ENCODE measurements at regions not wholly inside any gene's neighbourhood (a gene's known extent, or its start where the extent isn't known, plus 50 kb on each side); places are given as distances from the start of the nearest gene placed in this dataset.

DNA sequence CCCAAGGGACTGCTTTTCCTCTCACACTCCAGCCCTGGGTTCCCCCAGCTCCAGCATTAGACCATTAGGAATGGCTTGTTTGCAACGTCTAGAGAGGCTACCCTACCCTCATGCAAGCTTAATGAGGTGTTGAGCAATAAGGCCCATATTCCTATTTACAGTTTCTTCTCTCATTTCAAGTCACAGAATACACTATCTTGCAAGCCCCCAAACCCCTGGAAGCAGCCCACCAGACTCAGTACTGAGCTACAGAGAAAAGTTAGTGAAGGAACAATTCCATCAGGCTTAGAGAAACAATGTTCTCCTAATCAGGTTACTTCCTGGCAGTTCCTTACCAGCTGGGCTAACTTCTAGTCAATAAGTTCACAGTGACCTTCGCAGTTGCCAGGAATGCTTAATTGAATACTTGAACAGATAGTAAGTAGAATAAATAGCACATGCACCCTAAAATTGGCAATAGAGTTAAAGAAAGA lies 606.5 kb upstream of the NOX3 start:
- DNase-seq (ENCODE audit: low read depth in 2 of 2), result no peak

- no peak for DNase-seq (ENCODE audit: low read depth in 2 of 2)
These were observed 605.8 kb upstream of the NOX3 start for GRCh38 chr6:156061465-156061864.

DNA sequence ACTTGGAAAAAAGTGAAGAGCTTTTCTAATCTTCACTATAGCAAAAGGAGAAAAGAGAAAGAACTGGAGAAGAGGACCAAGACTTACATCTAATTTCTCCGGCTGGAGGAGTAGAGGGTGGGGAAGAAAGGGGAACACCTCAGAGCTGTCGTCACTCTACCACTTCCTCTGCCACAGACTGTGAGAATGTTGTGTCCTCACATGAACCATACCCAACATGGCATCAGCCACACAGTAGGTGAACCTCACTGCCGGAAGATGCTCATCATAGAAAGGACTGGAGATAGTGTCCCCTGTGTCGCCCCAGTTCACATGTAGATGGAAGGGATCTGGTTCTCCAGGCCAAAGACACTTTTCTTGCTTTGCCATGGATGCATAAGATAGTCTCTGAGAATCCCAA lies 604.4 kb upstream of the NOX3 start:
- no peak for DNase-seq (ENCODE audit: low read depth in 2 of 2)

DNA sequence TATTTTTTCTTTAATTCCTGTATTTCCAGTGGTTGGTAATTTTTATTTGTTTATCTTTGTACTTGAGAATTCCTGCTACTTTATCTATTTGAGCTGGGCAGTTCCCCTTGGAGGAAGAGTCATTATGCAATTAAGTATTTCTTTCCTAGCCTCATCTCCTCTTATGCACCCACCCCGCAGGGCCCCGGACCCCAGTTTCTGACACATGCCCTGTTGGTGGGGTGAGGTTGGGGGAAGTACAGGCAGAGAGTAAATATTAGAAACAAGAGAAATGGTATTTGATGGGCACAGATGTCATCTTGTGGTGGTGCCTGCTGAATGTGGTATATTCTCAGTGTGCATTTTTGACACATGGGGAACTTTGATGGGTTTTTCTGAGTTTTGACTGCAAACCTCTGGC lies 602.7 kb upstream of the NOX3 start:
- DNase-seq (ENCODE audit: low read depth in 2 of 2), result no peak

- no peak for DNase-seq (ENCODE audit: low read depth in 2 of 2)
These were observed 602.2 kb upstream of the NOX3 start for GRCh38 chr6:156057869-156058268.

DNA sequence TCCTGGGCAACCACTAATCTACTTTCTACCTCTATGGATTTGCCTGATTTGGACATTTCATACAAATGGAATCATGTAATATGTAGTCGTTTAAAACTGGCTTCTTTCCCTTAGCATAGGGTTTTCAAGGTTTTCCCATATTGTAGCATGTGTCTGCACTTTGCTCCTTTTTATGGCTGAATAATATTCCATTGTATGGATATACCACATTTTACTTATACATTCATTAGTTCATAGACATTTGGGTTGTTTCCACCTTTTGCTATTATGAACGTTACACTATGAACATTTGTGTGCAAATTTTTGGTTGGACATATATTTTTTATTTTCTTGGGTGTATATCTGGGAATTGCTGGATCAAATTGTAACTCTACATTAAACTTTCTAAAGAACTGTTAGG lies 600.4 kb upstream of the NOX3 start:
- no peak for DNase-seq (ENCODE audit: low read depth in 2 of 2)

- no peak for DNase-seq (ENCODE audit: low read depth in 2 of 2)
These were observed 598.0 kb upstream of the NOX3 start for GRCh38 chr6:156053626-156054025.

DNA sequence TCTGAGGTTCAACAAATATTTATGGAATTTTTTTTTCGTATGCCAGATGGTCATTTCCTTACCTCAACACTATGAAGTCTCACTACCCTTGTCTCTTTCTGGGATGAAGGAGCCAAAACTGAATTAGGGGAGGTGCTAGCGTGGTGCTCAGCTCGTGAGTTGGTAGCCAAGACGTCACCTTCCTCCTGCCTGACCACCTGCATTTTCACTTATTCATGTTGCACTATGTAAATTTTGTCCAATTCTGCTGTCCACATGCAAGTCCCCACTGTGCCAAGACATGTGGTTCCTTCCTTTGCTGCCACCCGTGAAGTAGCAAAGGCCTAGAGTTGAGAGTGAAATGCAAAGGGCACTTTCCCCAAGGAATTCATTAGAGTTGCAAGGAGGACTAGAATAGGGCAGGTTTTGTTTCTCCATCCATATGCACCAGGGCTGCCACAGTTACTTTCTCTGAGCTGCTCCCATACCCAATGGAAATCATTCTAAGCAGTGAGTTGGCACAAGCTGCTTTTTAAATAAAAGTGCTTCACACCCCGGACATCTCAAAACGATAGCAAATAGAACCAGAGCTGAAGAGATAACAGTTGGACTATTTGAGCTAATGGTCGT lies 591.3 kb upstream of the NOX3 start:
- no peak for DNase-seq (ENCODE audit: low read depth in 2 of 2)

- DNase-seq (ENCODE audit: low read depth in 2 of 2), result no peak
These were observed 590.6 kb upstream of the NOX3 start for GRCh38 chr6:156046268-156046665.

DNA sequence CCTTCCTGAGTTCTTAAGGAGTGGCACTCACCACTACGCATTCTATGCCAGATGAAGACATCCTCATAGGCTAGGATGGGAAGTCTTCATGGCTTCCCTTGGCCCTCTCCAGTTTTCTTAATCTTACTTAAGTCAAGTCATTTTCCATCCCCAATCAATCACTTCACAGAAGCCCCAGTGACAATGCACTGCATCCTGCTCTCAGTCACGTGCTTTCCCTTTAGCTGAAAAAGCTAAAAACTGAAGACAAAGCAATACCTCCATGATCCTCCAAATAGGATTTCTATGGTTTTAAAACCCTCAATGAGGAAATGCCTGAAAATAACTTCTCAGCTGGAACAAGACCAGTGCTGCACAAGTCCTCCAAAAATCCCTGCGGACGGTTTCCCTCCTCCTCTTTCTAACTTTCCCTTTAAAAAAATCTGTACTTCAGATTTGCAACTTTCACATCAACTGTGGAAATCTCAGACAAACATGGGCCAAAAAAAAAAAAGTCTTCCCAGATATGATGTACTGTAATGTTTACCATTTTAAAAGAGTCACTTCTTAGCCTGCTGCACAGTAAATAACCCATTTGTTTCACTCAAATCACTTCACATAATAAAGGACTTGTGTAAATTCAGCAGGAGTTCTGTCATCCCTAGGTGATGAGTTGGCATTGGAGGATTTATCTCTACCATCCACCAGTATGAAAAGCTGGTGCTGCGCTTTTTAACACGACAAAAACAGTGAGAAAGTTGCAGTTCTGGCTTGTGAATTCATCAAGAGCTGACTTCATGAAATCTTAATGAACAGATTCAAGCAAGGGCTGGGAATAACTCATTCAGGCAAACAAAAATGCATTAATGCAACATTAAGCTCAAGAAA lies 590.0 kb upstream of the NOX3 start:
- DNase-seq (ENCODE audit: low read depth in 2 of 2), result no peak

DNA sequence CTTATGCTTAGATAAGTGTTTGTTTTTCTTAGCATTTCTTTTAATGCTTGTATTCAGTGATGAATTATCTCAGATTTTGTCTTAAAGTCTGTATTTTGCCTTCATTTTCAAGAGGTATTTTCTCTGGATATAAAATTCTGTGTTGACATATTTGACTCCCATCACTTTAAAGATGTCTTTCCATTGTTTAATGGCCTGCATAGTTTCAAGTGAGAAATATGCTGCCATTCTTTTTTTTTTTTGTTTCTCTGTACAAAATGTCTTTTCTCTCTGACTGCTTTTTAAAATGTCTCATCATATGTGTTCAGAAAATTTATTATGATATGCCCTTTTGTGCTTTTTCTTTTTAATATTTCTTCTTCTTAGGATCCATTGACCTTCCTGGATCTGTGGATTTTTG lies 578.0 kb upstream of the NOX3 start:
- no peak for DNase-seq (ENCODE audit: low read depth in 2 of 2)

GRCh38 chr6:156031516-156031915 lies 575.9 kb upstream of the NOX3 start:
- no peak for DNase-seq (ENCODE audit: low read depth in 2 of 2)

DNA sequence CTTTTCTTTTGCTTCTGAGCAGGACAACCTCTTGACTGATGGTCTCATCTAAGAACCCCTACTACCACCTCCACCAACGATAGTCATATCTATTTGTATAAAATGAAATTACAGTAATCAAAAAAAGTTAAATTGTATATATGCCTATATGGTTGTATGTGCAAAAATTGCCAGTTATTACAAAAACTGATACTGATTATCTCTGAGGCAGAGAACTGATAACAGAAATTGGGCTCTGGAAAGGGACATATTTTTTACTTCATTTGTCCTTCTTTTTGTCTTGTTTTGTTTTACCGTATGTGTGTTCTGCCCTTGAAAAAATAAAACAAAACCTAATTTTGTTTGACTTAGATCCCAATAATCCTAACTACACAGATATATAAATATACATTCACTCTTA lies 574.4 kb upstream of the NOX3 start:
- DNase-seq (ENCODE audit: low read depth in 2 of 2), result no peak

DNA sequence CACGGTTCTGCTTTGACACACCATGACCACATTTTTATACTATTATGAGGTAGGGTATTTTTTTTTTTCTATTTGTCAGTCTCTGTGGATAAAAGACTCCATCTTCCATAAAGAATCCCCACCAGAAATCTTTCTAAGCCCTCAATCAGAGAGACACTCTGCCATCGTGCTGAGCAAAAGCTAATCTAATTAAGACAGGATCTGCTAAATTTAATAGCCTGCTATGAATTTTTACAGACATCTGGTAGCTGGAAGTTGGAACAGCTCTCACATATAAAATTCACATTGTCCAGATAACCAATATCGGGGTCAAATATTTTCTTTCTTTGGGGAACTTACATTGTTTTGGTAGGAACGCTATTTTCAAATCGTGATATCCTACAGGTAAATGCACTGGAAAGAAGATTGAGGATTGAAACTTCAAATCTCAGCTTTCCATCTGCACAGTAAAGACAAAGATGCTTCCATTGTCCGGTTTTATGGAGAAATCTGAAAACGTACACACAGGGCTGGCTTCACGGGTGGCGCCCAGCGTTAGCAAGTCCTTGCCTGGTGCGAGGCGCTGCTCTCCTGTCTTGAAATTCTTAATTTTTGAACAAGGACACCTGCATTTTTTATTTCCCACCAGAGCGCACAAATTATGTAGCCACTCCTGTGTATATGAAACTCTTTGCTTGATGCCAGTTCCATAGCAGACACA lies 573.8 kb upstream of the NOX3 start:
- no peak for DNase-seq (ENCODE audit: low read depth in 2 of 2)

DNA sequence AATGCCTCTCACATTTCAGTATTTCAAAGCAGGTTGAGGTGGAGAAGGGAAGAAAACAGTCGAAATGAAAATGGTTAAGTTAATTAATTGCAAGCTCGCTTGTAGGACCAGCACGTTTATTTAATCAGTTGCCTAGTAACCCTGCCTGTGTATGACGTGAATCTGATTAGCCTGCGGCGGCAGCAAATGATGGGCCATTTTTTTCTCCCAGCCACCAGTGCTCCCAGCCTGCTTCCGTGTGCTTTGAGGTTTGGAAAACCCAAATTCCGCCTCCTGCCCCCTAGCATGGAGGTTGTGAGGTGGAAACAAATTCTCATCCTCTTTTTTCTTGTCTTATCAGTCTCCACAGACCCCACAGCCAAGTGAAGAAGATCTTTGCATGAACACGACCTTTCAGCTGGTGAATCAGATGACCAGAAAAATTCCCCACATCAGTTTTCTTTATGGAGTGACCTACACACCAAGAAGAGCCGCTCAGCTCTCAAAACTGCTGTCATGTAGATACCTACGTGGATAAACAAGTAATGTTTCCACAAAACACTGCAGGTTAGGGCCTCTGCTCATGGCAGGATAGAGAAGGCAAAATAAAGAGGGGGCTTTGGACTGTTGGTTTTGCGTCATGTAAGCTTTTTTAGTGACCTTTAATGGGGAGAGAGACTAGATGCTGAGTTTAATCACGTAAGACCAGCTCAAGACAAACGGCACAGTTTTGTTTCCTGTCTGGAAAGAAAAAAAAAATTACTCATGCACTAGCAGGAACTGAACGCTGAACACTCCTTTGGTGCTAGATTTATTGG lies 572.9 kb upstream of the NOX3 start:
- DNase-seq (ENCODE audit: low read depth in 2 of 2), result no peak

DNA sequence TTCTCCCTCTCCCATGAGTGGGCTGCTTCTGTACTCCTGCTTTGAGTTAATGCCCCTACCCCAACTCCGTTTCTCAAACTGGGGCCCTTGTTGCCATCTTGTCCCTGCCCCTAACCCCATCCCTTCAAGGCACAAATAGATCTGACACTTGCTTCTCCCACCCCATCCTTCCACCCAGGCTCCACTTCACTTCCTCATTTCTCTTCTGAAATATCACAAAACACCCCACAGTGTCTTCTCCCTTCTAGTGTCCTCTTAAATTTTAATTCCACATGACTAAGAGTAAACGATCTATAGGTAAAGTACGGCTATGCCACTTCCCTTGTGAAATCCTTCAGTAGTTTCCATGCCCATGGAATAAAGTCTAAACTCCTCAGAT lies 571.6 kb upstream of the NOX3 start:
- no peak for DNase-seq (ENCODE audit: low read depth in 2 of 2)

DNA sequence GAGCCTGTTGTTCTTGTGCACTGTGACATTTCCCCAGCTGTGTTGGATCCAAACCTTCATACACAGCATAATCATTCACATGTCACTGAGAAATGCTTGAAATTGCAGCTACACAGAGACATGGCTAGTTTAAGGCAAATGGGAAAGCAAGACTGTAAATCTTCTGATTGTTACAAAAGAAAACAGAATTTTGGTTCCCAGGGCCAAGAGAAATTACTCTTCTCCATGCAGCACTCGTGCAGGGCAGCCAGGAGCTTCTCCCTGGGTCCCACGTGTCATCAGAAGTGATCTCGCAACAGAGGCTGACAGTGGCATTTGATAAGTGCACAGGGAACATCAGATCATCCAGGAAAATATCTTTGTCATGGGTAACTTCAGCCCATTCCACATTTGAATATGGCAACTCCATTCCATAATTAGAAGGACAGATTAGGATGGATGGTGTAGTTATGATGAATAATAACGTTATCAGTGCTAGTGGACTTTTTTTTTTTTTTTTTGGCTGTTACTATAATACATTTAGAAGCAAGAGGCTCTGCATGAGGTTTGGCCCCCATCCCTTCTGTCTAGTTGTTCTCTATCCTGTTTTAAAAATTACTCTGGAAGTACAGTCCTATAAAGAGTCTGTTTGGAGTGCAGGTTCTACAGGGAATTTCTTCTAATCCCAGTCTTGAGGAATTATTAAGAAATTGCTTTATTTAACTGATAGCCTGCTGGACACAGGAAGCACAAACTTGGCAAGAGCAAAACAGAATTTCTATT lies 571.0 kb upstream of the NOX3 start:
- DNase-seq (ENCODE audit: low read depth in 2 of 2), result no peak

GRCh38 chr6:156024339-156024738 lies 568.7 kb upstream of the NOX3 start:
- no peak for DNase-seq (ENCODE audit: low read depth in 2 of 2)

GRCh38 chr6:156021746-156022396 lies 566.2 kb upstream of the NOX3 start:
- no peak for DNase-seq (ENCODE audit: low read depth in 2 of 2)

- DNase-seq (ENCODE audit: low read depth in 2 of 2), result no peak
These were observed 562.2 kb upstream of the NOX3 start for GRCh38 chr6:156017838-156018237.

Data from activated CD4-positive, alpha-beta T cell treated with anti-CD3 and anti-CD28 coated beads for 24 hours (primary cell).